ENCODE measurements at regions not wholly inside any gene's neighbourhood (a gene's known extent, or its start where the extent isn't known, plus 50 kb on each side); places are given as distances from the start of the nearest gene placed in this dataset.
"Not testable (repeated sequence)": the region's sequence is repeated elsewhere in the genome, so short reads cannot be mapped to it uniquely, and the experiment has no call there.

DNA sequence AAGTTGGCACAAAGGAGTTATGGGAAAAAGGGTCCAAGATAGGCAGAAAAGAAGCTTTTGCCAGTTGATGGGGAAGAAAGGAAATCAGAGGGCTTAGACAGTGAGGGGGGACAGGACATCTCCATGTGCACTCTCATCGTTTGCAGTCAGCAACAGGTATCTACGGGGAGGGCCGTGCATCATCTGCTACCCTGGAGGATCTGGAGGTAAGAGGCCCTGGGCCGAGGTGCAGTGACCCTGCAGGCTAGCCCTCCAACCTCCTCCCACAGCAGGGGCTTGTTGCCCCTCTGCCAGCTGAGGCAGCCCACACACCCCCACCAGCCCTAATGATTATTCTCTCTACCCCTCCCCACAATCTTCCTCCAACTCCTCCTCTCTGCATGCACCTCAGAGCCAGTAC, 154.8 kb downstream of the GOLGA6L4 start:
- TF ChIP-seq POLR2A (IDR thresholded peaks at IDR 0.05); CTCF (IDR thresholded peaks at IDR 0.05 in 4 of 5, conservative IDR thresholded peaks at IDR 0.05 in 1 of 5): not testable (repeated sequence)
